ENCODE measurements at regions not wholly inside any gene's neighbourhood (a gene's known extent, or its start where the extent isn't known, plus 50 kb on each side); places are given as distances from the start of the nearest gene placed in this dataset.

- DNase-seq: no peak
These were observed 135.3 kb upstream of the MAP9 start for GRCh38 chr4:155512046-155512445.

DNA sequence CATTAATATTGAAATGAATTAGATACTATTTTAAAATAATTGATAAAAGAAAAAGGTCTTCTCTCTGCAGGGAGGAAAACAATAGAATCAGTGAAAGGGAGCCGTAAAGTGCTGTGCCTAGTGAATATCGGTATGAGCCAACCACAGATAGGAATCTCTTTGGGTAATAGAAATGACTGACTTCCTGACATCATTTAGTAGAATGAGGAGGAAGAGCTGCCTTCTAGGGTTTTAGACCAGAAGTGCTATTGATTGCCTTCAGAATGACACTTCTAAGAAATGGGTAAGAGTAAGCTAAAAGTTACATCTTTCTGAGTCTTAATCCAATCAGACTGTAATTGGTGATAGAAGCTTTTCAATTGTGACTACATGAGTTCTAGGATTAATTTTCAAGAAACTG lies 134.0 kb upstream of the MAP9 start:
- DNase-seq: no peak

- no peak for DNase-seq
These were observed 132.8 kb upstream of the MAP9 start for GRCh38 chr4:155509555-155509954.

- DNase-seq: no peak
These were observed 130.0 kb upstream of the MAP9 start for GRCh38 chr4:155506745-155507144.

- no peak for DNase-seq
These were observed 128.6 kb upstream of the MAP9 start for GRCh38 chr4:155505321-155505720.

- DNase-seq: no peak
These were observed 120.5 kb upstream of the MAP9 start for GRCh38 chr4:155497306-155497705.

- DNase-seq: no peak
These were observed 119.5 kb upstream of the MAP9 start for GRCh38 chr4:155496294-155496626.

GRCh38 chr4:155495572-155496293 lies 119.0 kb upstream of the MAP9 start:
- DNase-seq: no peak

- DNase-seq: no peak
These were observed 117.4 kb upstream of the MAP9 start for GRCh38 chr4:155494037-155494718.

DNA sequence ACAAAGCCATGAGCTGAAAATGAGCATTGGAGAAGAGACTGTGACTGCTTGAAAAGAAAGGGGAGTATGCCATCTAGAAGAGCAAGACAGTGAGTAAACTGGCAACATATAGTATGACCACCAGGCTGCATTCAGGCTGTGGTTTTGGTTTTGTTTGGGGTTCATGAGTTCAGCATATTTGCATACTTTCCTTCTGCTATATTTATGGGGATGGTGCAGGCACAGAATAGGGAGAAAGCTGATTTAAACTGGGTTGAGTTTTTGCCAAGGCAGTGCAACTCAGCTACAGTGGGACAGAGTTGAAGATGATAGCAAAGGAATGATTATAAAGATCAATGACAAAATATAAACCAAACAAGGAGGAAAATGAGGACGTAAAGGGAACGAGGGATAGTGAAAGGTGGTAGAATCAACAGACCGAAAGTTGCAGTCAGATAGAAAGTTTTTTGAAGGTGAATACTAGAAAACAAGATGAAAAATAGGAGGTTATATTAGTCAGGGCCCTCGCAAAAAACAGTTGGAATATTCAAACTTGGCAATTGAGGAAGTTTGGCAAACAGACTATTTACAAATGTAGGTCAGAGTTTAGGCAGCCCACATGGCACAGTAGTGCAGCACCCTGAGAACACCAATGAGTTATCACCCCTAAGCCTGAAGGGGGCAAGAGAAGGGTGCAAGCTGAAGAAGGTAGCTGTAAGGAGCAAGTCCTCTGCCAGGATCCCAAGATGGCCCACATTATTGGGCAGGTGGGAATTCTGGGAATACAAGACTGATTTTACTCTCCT lies 114.8 kb upstream of the MAP9 start:
- no peak for DNase-seq

GRCh38 chr4:155489271-155489670 lies 112.5 kb upstream of the MAP9 start:
- DNase-seq: no peak

DNA sequence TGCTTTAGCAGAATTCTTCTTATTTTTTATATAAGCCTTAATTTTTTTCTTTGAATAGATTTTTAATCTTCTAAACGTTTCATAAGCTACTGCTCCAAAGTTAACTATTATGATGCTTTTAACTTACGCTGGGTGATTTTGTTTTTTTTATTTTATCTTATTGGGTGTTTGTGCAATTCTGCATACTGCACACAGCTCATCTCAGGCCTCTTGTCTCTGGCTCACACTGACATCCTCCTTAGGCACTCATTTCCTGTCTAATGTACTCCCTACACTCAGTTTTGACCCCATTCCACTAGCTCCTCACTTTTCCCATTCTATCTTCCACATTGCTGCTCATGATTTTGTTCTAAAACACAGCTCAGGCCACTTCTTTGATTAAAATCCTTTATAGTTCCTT lies 111.9 kb upstream of the MAP9 start:
- DNase-seq: no peak

DNA sequence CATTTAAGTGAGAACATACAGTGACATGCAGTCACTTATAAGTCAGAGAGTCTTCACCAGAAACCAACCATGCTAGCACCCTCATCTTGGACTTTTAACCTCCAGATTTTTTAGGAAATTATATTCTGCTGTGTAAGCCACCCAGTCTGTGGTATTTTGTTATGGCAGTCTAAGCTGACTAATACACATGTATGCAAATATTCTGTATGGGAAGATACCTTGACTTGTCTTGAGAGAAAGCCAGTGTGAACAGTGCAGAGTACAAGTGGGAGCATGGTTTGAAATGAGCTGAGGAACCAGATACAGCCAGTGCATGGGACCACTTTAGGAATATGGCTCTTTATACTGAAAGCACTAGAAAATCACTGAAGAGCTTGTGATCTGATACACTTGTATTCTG lies 110.4 kb upstream of the MAP9 start:
- DNase-seq: no peak

- no peak for DNase-seq
These were observed 104.4 kb upstream of the MAP9 start for GRCh38 chr4:155481150-155481549.

- no peak for DNase-seq
These were observed 103.1 kb upstream of the MAP9 start for GRCh38 chr4:155479835-155480234.

DNA sequence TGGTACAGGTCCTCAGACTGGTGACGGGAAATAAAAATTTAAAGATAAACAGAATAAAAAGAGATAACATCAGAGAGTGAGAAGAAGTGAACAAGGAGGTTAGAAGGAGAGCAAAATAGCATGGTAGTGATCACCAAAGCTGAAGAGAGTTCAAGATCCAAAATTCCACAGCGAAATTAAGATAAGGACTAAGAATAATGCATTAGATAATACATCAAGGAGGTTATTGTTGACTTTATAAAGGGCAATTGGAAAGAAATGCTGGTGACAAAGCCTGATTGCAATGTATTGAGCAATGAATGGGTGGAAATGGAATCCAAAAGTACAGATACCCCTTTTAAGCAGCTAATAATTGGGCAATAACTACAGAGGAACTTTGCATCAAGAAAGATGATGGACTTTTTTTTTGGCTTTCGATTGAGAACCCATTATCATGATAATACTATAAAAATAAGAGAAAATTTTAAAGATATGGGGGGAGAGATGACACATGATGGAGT lies 101.6 kb upstream of the MAP9 start:
- DNase-seq: no peak

GRCh38 chr4:155474758-155475157 lies 98.0 kb upstream of the MAP9 start:
- DNase-seq: no peak

- no peak for DNase-seq
These were observed 96.8 kb upstream of the MAP9 start for GRCh38 chr4:155473420-155474095.

GRCh38 chr4:155468282-155468681 lies 91.5 kb upstream of the MAP9 start:
- DNase-seq: no peak

GRCh38 chr4:155450676-155451075 lies 73.9 kb upstream of the MAP9 start:
- no peak for DNase-seq

GRCh38 chr4:155445306-155445705 lies 68.5 kb upstream of the MAP9 start:
- no peak for DNase-seq

GRCh38 chr4:155444721-155445120 lies 68.0 kb upstream of the MAP9 start:
- DNase-seq: no peak

Data from NCI-H524 treated with DMSO at 0.1 percent for 48 hours (cell line).